H9 (cell line): ENCODE measurements at regions not wholly inside any gene's neighbourhood (a gene's known extent, or its start where the extent isn't known, plus 50 kb on each side); places are given as distances from the start of the nearest gene placed in this dataset.

Experiments used
- DNase-seq: peaks from one replicate; pipeline ENCODE4 v3.0.0-alpha.2; 2017
- H2AFZ ChIP-seq: one replicate; pipeline ENCODE4 v1.6.1; 2013; ENCODE audit warnings: mild to moderate bottlenecking, low read length, control low read depth, moderate library complexity
- H2AK5ac ChIP-seq: 2 replicates; pipeline ENCODE4 v1.6.1; 2013; ENCODE audit warnings: low read length, control low read depth, mixed read lengths; ENCODE audit not compliant: insufficient read length
- H2BK120ac ChIP-seq: one replicate; pipeline ENCODE4 v1.6.1; 2013; ENCODE audit warnings: low read depth, mild to moderate bottlenecking, low read length, control low read depth, inconsistent platforms; ENCODE audit not compliant: poor library complexity, severe bottlenecking
- H2BK12ac ChIP-seq: 2 replicates; pipeline ENCODE4 v1.6.1; 2013; ENCODE audit warnings: low read length, control low read depth, mixed read lengths, low read depth; ENCODE audit not compliant: insufficient read length
- H2BK15ac ChIP-seq: 2 replicates; pipeline ENCODE4 v1.6.1; 2013; ENCODE audit warnings: low read depth, low read length, control low read depth
- H2BK20ac ChIP-seq: one replicate; pipeline ENCODE4 v1.6.1; 2013; ENCODE audit warnings: low read depth, mild to moderate bottlenecking, low read length, control low read depth, inconsistent platforms; ENCODE audit not compliant: poor library complexity, severe bottlenecking
- H2BK5ac ChIP-seq: 2 replicates; pipeline ENCODE4 v1.6.1; 2013; ENCODE audit warnings: low read length, control low read depth, mixed read lengths; ENCODE audit not compliant: insufficient read length
- H3K14ac ChIP-seq: 2 replicates; pipeline ENCODE4 v1.6.1; 2013; ENCODE audit warnings: low read length, control low read depth; ENCODE audit not compliant: insufficient read depth
- H3K18ac ChIP-seq: 2 replicates; pipeline ENCODE4 v1.6.1; 2013; ENCODE audit warnings: low read depth, mild to moderate bottlenecking, mixed read lengths, low read length, control low read depth; ENCODE audit not compliant: insufficient read length
- H3K23ac ChIP-seq: 2 replicates; pipeline ENCODE4 v1.6.1; 2013; ENCODE audit warnings: low read length, control low read depth, mixed read lengths, low read depth; ENCODE audit not compliant: insufficient read length
- H3K23me2 ChIP-seq: 2 replicates; pipeline ENCODE4 v1.6.1; 2013; ENCODE audit warnings: low read depth, mild to moderate bottlenecking, mixed read lengths, low read length, control low read depth; ENCODE audit not compliant: insufficient read length, poor library complexity, severe bottlenecking
- H3K27ac ChIP-seq: 2 replicates; pipeline ENCODE4 v1.5.1; 2013; ENCODE audit warnings: low read length, control low read depth, mixed read lengths, low read depth; ENCODE audit not compliant: insufficient read length
- H3K27me3 ChIP-seq: 2 replicates; pipeline ENCODE4 v1.6.1; 2013; ENCODE audit warnings: low read length, control low read depth, inconsistent platforms; ENCODE audit not compliant: insufficient read depth
- H3K4ac ChIP-seq: 2 replicates; pipeline ENCODE4 v1.6.1; 2013; ENCODE audit warnings: low read depth, mild to moderate bottlenecking, control low read depth, inconsistent platforms, low read length, moderate library complexity
- H3K4me1 ChIP-seq: 2 replicates; pipeline ENCODE4 v1.6.1; 2013; ENCODE audit warnings: low read length, control low read depth, inconsistent platforms; ENCODE audit not compliant: insufficient read depth
- H3K4me2 ChIP-seq: 2 replicates; pipeline ENCODE4 v1.6.1; 2013; ENCODE audit warnings: low read length, control low read depth, mixed read lengths; ENCODE audit not compliant: insufficient read length, insufficient read depth
- H3K56ac ChIP-seq: 2 replicates; pipeline ENCODE4 v1.6.1; 2013; ENCODE audit warnings: low read depth, mild to moderate bottlenecking, mixed read lengths, low read length, control low read depth; ENCODE audit not compliant: insufficient read length
- H3K79me1 ChIP-seq: 2 replicates; pipeline ENCODE4 v1.6.1; 2013; ENCODE audit warnings: low read depth, mild to moderate bottlenecking, moderate library complexity, low read length, control low read depth, inconsistent platforms; ENCODE audit not compliant: insufficient read depth, poor library complexity, severe bottlenecking
- H3K79me2 ChIP-seq: 2 replicates; pipeline ENCODE4 v1.6.1; 2013; ENCODE audit warnings: low read length, control low read depth, inconsistent platforms; ENCODE audit not compliant: insufficient read depth
- H3K9ac ChIP-seq: 2 replicates; pipeline ENCODE4 v1.6.1; 2013; ENCODE audit warnings: low read length, control low read depth, mixed read lengths; ENCODE audit not compliant: insufficient read length; ENCODE audit errors: extremely low read depth
- H3K9me3 ChIP-seq: one replicate; pipeline ENCODE4 v1.6.1; 2013; ENCODE audit warnings: low read depth, low read length, inconsistent platforms; ENCODE audit not compliant: control insufficient read depth
- H3T11ph ChIP-seq: one replicate; pipeline ENCODE4 v1.6.1; 2013; ENCODE audit warnings: mild to moderate bottlenecking, low read length, control low read depth, inconsistent platforms
- H4K20me1 ChIP-seq: one replicate; pipeline ENCODE4 v1.6.1; 2013; ENCODE audit not compliant: control insufficient read depth, insufficient read length, insufficient read depth
- H4K5ac ChIP-seq: 2 replicates; pipeline ENCODE4 v1.6.1; 2013; ENCODE audit warnings: low read depth, mild to moderate bottlenecking, mixed read lengths, low read length, control low read depth; ENCODE audit not compliant: insufficient read length
- H4K8ac ChIP-seq: replicated peaks from 2 replicates; pipeline ENCODE4 v1.6.1; 2013; ENCODE audit warnings: low read length, control low read depth, mixed read lengths, low read depth; ENCODE audit not compliant: insufficient read length
- H4K91ac ChIP-seq: 2 replicates; pipeline ENCODE4 v1.6.1; 2013; ENCODE audit warnings: low read depth, mild to moderate bottlenecking, moderate library complexity, mixed read lengths, low read length, control low read depth; ENCODE audit not compliant: insufficient read length
- H3K27ac Mint-ChIP-seq, 3 experiments: 2 replicates in 2 of 3; 3 replicates in 1 of 3; pipeline ENCODE4 v1.8.0; 2020 to 2021; ENCODE audit warnings: mixed read lengths in 3 of 3, mild to moderate bottlenecking in 1 of 3, moderate library complexity in 1 of 3
- H3K27me3 Mint-ChIP-seq: 2 replicates; pipeline ENCODE4 v1.8.0; 2021; ENCODE audit warnings: low read depth, mild to moderate bottlenecking, moderate library complexity, mixed read lengths
- H3K36me3 Mint-ChIP-seq, 3 experiments: 2 replicates in 2 of 3; 3 replicates in 1 of 3; pipeline ENCODE4 v1.8.0; 2020 to 2021; ENCODE audit warnings: low read depth in 3 of 3, mixed read lengths in 3 of 3; ENCODE audit not compliant: insufficient read depth in 1 of 3
- H3K4me1 Mint-ChIP-seq, 2 experiments: 2 replicates each; pipeline ENCODE4 v1.8.0; 2020; ENCODE audit warnings: mixed read lengths in 2 of 2
- H3K4me3 Mint-ChIP-seq, 2 experiments: 2 replicates in 1 of 2; 3 replicates in 1 of 2; pipeline ENCODE4 v1.8.0; 2020 to 2021; ENCODE audit warnings: mild to moderate bottlenecking in 2 of 2, mixed read lengths in 2 of 2, moderate library complexity in 1 of 2
- H3K9me3 Mint-ChIP-seq, 2 experiments: 2 replicates in 1 of 2; 3 replicates in 1 of 2; pipeline ENCODE4 v1.8.0; 2020; ENCODE audit warnings: mild to moderate bottlenecking in 2 of 2, mixed read lengths in 2 of 2, moderate library complexity in 1 of 2
- CTCF ChIP-seq: fragments of 200-600 bp; sonication (generic); conservative IDR thresholded peaks from 3 replicates; pipeline ENCODE4 v1.8.0; 2021; ENCODE audit warnings: antibody characterized with exemption, mild to moderate bottlenecking
- WGBS: extraction: QIAGEN DNeasy Blood & Tissue Kit; methylation state at CpG from one replicate; pipeline ENCODE4 v1.1.7; 2013; ENCODE audit warnings: missing lambda C conversion rate, low lambda C conversion rate, mixed read lengths; ENCODE audit not compliant: insufficient read length; ENCODE audit errors: extremely low coverage; 5-methylcytosine and 5-hydroxymethylcytosine counted together

GRCh38 chr4:102402223-102402622 lies 56.9 kb upstream of the SLC39A8 start:
- Histone ChIP-seq H3K23me2 (no peaks in the 10 kb centered on the region), H2AK5ac (no peak overlapping the region), H3K4me2 (no peak overlapping the region), H3K79me2 (no peaks in the 10 kb centered on the region), H3K9me3 (no peaks in the 10 kb centered on the region), H3K56ac (no peak overlapping the region), H2AFZ (no peak overlapping the region), H3K4me1 (no peaks in the 10 kb centered on the region), H3K23ac (no peak overlapping the region), H4K8ac (no peak overlapping the region), H2BK120ac (no peak overlapping the region), H3K4ac (no peak overlapping the region), H3K14ac (no peak overlapping the region), H4K5ac (no peak overlapping the region), H4K20me1 (no peaks in the 10 kb centered on the region), H2BK20ac (no peak overlapping the region), H3K27me3 (no peaks in the 10 kb centered on the region), H4K91ac (no peak overlapping the region), H3K27ac (no peak overlapping the region), H3K18ac (no peak overlapping the region), H3K79me1 (no peaks in the 10 kb centered on the region), H2BK5ac (no peak overlapping the region), H2BK12ac (no peak overlapping the region), H3K9ac (no peak overlapping the region), H3T11ph (no peak overlapping the region), H2BK15ac (no peak overlapping the region)
- Mint-ChIP-seq H3K9me3 (no peaks in the 10 kb centered on the region), H3K27ac (no peak overlapping the region), H3K36me3 (no peaks in the 10 kb centered on the region), H3K4me3 (no peak overlapping the region), H3K4me1 (no peaks in the 10 kb centered on the region), H3K27me3 (no peaks in the 10 kb centered on the region)
- no peak for TF ChIP-seq CTCF
- WGBS, result no CpG with 5 or more reads among the region's 2 CpGs
- no peak for DNase-seq
